Thoracic aorta (tissue), 2 donors: ENCODE measurements at regions not wholly inside any gene's neighbourhood (a gene's known extent, or its start where the extent isn't known, plus 50 kb on each side); places are given as distances from the start of the nearest gene placed in this dataset.

Source experiments
- ATAC-seq: fragments of 150-250 bp; one replicate; pipeline ENCODE4 v1.8.0; 2017; ENCODE audit warnings: low read depth; ENCODE audit not compliant: insufficient number of reproducible peaks, low FRiP score
- DNase-seq: peaks from one replicate; pipeline ENCODE4 v3.0.0-alpha.2; 2020; ENCODE audit warnings: low spot score
- H3K27ac ChIP-seq, 2 donors: fragments of 200-600 bp; sonication (generic); 1 replicate in 1 of 2; 2 replicates in 1 of 2; pipeline ENCODE4 v1.5.1; 2016; ENCODE audit warnings: mild to moderate bottlenecking in 2 of 2, moderate library complexity in 2 of 2
- H3K27me3 ChIP-seq: fragments of 200-600 bp; sonication (generic); replicated peaks from 2 replicates; pipeline ENCODE4 v1.6.0; 2016; ENCODE audit warnings: mild to moderate bottlenecking; ENCODE audit not compliant: insufficient read depth
- H3K36me3 ChIP-seq: fragments of 200-600 bp; sonication (generic); one replicate; pipeline ENCODE4 v1.5.1; 2016
- H3K4me1 ChIP-seq, 2 donors: fragments of 200-600 bp; sonication (generic); 1 replicate in 1 of 2; 2 replicates in 1 of 2; pipeline versions ENCODE4 v1.5.1 to v1.6.0; 2016; ENCODE audit warnings: low read depth in 2 of 2, mild to moderate bottlenecking in 1 of 2; ENCODE audit not compliant: control insufficient read depth in 1 of 2
- H3K4me3 ChIP-seq: fragments of 200-600 bp; sonication (generic); 2 replicates; pipeline ENCODE4 v1.5.1; 2016; ENCODE audit warnings: mild to moderate bottlenecking
- H3K9me3 ChIP-seq: fragments of 200-600 bp; sonication (generic); 2 replicates; pipeline ENCODE4 v1.5.1; 2016
- TF ChIP-seq, protein P1 (sequence below): fragments of 200-600 bp; sonication (generic); IDR thresholded peaks from one replicate; pipeline ENCODE4 v1.5.1; 2019; ENCODE audit warnings: antibody characterized with exemption

- H3K36me3 ChIP-seq = no peaks in the 10 kb centered on the region
- H3K9me3 ChIP-seq = no peaks in the 10 kb centered on the region
- DNase-seq (no peak), ATAC-seq (no peak)
- H3K27ac ChIP-seq = no peak overlapping the region
- peaks cover 6 to 34% of the 10 kb centered on the region in 2 donors for H3K4me1 ChIP-seq
- TF ChIP-seq, protein P1, sequence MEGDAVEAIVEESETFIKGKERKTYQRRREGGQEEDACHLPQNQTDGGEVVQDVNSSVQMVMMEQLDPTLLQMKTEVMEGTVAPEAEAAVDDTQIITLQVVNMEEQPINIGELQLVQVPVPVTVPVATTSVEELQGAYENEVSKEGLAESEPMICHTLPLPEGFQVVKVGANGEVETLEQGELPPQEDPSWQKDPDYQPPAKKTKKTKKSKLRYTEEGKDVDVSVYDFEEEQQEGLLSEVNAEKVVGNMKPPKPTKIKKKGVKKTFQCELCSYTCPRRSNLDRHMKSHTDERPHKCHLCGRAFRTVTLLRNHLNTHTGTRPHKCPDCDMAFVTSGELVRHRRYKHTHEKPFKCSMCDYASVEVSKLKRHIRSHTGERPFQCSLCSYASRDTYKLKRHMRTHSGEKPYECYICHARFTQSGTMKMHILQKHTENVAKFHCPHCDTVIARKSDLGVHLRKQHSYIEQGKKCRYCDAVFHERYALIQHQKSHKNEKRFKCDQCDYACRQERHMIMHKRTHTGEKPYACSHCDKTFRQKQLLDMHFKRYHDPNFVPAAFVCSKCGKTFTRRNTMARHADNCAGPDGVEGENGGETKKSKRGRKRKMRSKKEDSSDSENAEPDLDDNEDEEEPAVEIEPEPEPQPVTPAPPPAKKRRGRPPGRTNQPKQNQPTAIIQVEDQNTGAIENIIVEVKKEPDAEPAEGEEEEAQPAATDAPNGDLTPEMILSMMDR = no peak
- H3K27me3 ChIP-seq = no peaks in the 10 kb centered on the region
- H3K4me3 ChIP-seq = no peak overlapping the region
Measured at GRCh38 chr2:240277807-240278522, 137.5 kb upstream of the OTOS start.

DNA sequence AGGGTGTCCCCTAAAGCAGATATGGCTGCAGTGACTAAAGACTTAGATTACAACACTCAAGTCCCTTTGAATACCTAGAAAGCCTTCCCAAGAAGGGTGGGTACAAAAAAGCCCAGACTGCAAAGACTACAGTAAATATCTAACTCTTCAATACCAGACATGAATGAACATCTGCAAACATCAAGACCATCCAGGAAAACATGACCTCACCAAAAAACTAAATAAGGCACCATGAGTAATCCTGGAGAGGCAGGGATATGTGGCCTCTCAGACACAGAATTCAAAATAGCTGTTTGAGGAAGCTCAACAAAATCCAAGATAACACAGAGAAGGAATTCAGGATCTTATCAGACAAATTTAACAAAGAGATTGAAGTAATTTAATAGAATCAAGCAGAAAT is 138.2 kb upstream of the OTOS start:
- ATAC-seq = no peak

DNA sequence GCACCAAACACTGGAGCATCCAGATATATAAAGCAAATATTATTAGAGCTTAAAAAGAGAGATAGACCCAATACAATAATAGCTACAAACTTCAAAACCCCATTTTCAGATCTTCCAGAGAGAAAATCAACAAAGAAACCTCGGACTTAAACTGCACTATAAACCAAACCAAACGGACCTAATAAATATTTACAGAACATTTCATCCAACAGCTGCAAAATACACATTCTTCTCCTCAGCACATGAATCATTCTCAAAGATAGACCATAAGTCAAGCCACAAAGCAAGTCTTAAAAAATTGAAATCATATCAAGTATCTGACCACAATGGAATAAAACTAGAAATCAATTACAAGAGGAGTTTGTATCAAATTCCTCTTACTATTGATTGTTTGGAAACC is 140.2 kb upstream of the OTOS start:
- DNase-seq (no peak), ATAC-seq (no peak)
- Histone ChIP-seq H3K4me1 (peaks cover 6 to 34% of the 10 kb centered on the region in 2 donors), H3K27me3 (no peaks in the 10 kb centered on the region), H3K4me3 (no peak overlapping the region), H3K27ac (no peak overlapping the region), H3K9me3 (no peaks in the 10 kb centered on the region), H3K36me3 (no peaks in the 10 kb centered on the region)
- TF ChIP-seq, protein P1 = no peak

More for the DNA sequence above, 138.2 kb upstream of the OTOS start:
- Histone ChIP-seq H3K4me1 (peaks cover 6 to 34% of the 10 kb centered on the region in 2 donors), H3K36me3 (no peaks in the 10 kb centered on the region), H3K27ac (no peak overlapping the region), H3K4me3 (no peak overlapping the region), H3K9me3 (no peaks in the 10 kb centered on the region), H3K27me3 (no peaks in the 10 kb centered on the region)
- TF ChIP-seq, protein P1 = no peak
- no peak for DNase-seq

DNA sequence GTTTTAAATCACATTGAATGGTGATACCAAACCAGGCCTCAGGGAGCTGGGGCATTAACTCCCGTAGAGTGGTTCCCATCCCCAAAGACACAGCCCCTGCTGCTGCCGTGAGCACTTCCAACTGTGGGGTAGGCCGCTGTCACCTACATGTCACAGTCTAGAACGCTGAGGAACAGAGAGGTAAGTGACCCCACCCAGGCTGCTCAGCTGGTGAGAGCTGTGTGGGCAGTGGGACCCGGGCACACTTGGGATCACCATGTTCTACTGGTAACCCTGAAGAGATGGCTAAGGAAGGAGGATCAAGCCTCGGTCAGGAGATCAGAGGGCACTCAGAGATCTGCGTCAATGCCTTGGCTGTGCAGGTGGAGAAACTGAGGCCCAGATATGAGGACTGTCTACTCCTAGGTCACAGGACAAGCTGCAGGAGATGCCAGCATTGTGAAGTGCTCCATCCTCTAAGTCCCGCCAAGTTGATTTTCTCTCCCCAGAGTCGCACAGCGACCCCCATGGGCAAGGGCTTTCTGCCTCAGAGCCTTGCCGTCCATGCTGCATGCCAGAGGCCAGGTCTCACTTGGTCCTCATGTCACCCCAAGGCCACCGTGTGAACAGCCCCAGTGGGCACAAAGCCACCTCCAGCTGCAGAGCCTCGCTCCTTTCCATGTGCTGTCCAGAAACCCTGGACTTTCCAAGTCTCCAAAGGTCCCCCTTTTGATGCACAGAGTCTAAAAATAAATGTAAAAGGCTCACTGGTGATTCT is 144.2 kb upstream of the OTOS start:
- no peak for ATAC-seq

DNA sequence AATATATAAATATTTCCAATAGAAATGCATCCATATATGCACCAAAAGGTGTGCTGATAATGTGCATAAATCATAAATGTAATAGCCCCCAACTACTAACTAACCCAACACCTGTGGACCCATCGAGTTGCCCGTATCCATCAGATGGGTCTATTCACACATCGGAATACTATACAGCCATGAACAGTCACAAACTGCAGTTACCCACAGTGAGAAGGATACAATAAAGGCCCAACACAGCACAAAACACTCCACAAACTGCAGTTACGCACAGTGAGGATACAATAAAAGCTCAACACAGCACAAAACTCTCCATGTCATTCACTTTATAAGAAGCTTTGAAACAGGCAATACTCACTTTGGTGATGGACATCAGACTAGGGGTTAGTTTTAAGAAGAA is 145.3 kb upstream of the OTOS start:
- no peaks in the 10 kb centered on the region for H3K27me3 ChIP-seq
- H3K4me1 ChIP-seq = peaks cover 0 to 13% of the 10 kb centered on the region in 2 donors
- TF ChIP-seq, protein P1 = no peak
- ATAC-seq = no peak
- no peak overlapping the region for H3K4me3 ChIP-seq
- H3K36me3 ChIP-seq = no peaks in the 10 kb centered on the region
- H3K27ac ChIP-seq = no peak overlapping the region
- H3K9me3 ChIP-seq = no peaks in the 10 kb centered on the region
- DNase-seq = no peak

More for the DNA sequence above, 144.2 kb upstream of the OTOS start:
- DNase-seq = no peak
- H3K4me1 ChIP-seq = peaks cover 0 to 14% of the 10 kb centered on the region in 2 donors
- no peak overlapping the region for H3K4me3 ChIP-seq
- no peaks in the 10 kb centered on the region for H3K9me3 ChIP-seq
- no peak overlapping the region for H3K27ac ChIP-seq
- TF ChIP-seq, protein P1 = no peak
- no peaks in the 10 kb centered on the region for H3K27me3 ChIP-seq
- H3K36me3 ChIP-seq = no peaks in the 10 kb centered on the region
